ENCODE measurements at regions not wholly inside any gene's neighbourhood (a gene's known extent, or its start where the extent isn't known, plus 50 kb on each side); places are given as distances from the start of the nearest gene placed in this dataset.

GRCh38 chr3:31242026-31242960, 290.4 kb upstream of the STT3B start:
- Histone ChIP-seq H3K4me3 (ENCODE audit: insufficient read depth, low read length) (no peak overlapping the region), H3K9me3 (ENCODE audit: low read depth, low read length) (no peaks in the 10 kb centered on the region), H3K36me3 (ENCODE audit: insufficient read depth, low read length) (no peaks in the 10 kb centered on the region), H3K4me1 (ENCODE audit: insufficient read depth, low read length) (no peaks in the 10 kb centered on the region), H2AFZ (ENCODE audit: low read length) (no peak overlapping the region), H4K20me1 (ENCODE audit: insufficient read depth, low read length) (no peaks in the 10 kb centered on the region), H3K79me2 (ENCODE audit: insufficient read depth, low read length) (no peaks in the 10 kb centered on the region), H3K27me3 (ENCODE audit: insufficient read depth, low read length) (peaks cover 11% of the 10 kb centered on the region), H3K4me2 (ENCODE audit: insufficient read depth, low read length) (no peak overlapping the region), H3K27ac (ENCODE audit: low read depth, low read length) (no peak overlapping the region)
- no peak for TF ChIP-seq CTCF (IDR thresholded peaks at IDR 0.05; ENCODE audit: extremely low read depth, low read depth, low read length)
- no peak for DNase-seq (ENCODE audit: insufficient read length, low spot score, missing footprints)

- H3K36me3 ChIP-seq (ENCODE audit: insufficient read depth, low read length): no peaks in the 10 kb centered on the region
- no peaks in the 10 kb centered on the region for H3K9me3 ChIP-seq (ENCODE audit: low read depth, low read length)
- no peaks in the 10 kb centered on the region for H3K79me2 ChIP-seq (ENCODE audit: insufficient read depth, low read length)
- no peak overlapping the region for H3K4me2 ChIP-seq (ENCODE audit: insufficient read depth, low read length)
- no peak for DNase-seq (ENCODE audit: insufficient read length, low spot score, missing footprints)
- no peak overlapping the region for H3K4me3 ChIP-seq (ENCODE audit: insufficient read depth, low read length)
- no peak overlapping the region for H3K27ac ChIP-seq (ENCODE audit: low read depth, low read length)
- H3K4me1 ChIP-seq (ENCODE audit: insufficient read depth, low read length): peaks cover 3% of the 10 kb centered on the region
- no peaks in the 10 kb centered on the region for H3K27me3 ChIP-seq (ENCODE audit: insufficient read depth, low read length)
- TF ChIP-seq CTCF (IDR thresholded peaks at IDR 0.05; ENCODE audit: extremely low read depth, low read depth, low read length): no peak
- H2AFZ ChIP-seq (ENCODE audit: low read length): no peak overlapping the region
- no peaks in the 10 kb centered on the region for H4K20me1 ChIP-seq (ENCODE audit: insufficient read depth, low read length)
These were observed 287.6 kb upstream of the STT3B start for GRCh38 chr3:31244929-31245817.

- DNase-seq (ENCODE audit: insufficient read length, low spot score, missing footprints): no peak
- Histone ChIP-seq H3K4me3 (ENCODE audit: insufficient read depth, low read length) (no peak overlapping the region), H3K4me2 (ENCODE audit: insufficient read depth, low read length) (no peak overlapping the region), H3K79me2 (ENCODE audit: insufficient read depth, low read length) (no peaks in the 10 kb centered on the region), H3K27ac (ENCODE audit: low read depth, low read length) (no peak overlapping the region), H3K9me3 (ENCODE audit: low read depth, low read length) (peaks cover 2% of the 10 kb centered on the region), H4K20me1 (ENCODE audit: insufficient read depth, low read length) (no peaks in the 10 kb centered on the region), H3K36me3 (ENCODE audit: insufficient read depth, low read length) (no peaks in the 10 kb centered on the region), H2AFZ (ENCODE audit: low read length) (no peak overlapping the region), H3K27me3 (ENCODE audit: insufficient read depth, low read length) (no peaks in the 10 kb centered on the region), H3K4me1 (ENCODE audit: insufficient read depth, low read length) (peaks cover 3% of the 10 kb centered on the region)
- TF ChIP-seq CTCF (IDR thresholded peaks at IDR 0.05; ENCODE audit: extremely low read depth, low read depth, low read length): no peak
These were observed 286.2 kb upstream of the STT3B start for GRCh38 chr3:31246293-31247062.
